KOPT-K1 (cell line): ENCODE measurements at regions not wholly inside any gene's neighbourhood (a gene's known extent, or its start where the extent isn't known, plus 50 kb on each side); places are given as distances from the start of the nearest gene placed in this dataset.

Experiments used
- H3K27ac ChIP-seq: fragments of 200-600 bp; sonication (generic); 2 replicates; pipeline ENCODE4 v1.5.1; 2016; ENCODE audit warnings: antibody characterized with exemption, mild to moderate bottlenecking, low read depth, low read length; ENCODE audit not compliant: poor library complexity, severe bottlenecking
- H3K36me3 ChIP-seq: fragments of 200-600 bp; sonication (generic); 2 replicates; pipeline ENCODE4 v1.5.1; 2017; ENCODE audit warnings: antibody characterized with exemption, mild to moderate bottlenecking, low read length, moderate library complexity; ENCODE audit not compliant: insufficient read depth
- H3K9me3 ChIP-seq: fragments of 200-600 bp; sonication (generic); 2 replicates; pipeline ENCODE4 v1.5.1; 2017; ENCODE audit warnings: antibody characterized with exemption, low read length, mild to moderate bottlenecking; ENCODE audit not compliant: insufficient read depth, poor library complexity, severe bottlenecking

DNA sequence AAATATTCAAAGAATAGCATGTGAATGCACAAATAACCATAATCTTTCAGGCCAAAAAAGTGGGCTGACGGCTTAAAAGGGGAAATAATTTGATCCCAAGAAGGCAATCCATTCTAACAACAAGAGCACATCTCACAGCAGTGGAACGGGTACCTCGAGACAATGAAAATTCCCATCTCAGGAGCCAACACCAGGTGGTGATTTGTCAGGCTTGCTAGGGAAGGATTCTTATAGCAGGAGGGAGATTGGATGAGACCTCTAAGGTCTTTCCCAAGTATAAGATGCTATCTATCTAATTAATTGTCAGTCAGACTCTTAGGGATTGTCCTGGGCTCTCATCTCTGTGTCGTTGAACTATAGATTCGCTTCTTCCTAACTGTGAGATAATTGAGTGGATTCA lies 284.0 kb downstream of the ETS1 start:
- no peaks in the 10 kb centered on the region for H3K9me3 ChIP-seq
- peak overlapping the region; percentile 96 for H3K27ac ChIP-seq
- no peaks in the 10 kb centered on the region for H3K36me3 ChIP-seq

DNA sequence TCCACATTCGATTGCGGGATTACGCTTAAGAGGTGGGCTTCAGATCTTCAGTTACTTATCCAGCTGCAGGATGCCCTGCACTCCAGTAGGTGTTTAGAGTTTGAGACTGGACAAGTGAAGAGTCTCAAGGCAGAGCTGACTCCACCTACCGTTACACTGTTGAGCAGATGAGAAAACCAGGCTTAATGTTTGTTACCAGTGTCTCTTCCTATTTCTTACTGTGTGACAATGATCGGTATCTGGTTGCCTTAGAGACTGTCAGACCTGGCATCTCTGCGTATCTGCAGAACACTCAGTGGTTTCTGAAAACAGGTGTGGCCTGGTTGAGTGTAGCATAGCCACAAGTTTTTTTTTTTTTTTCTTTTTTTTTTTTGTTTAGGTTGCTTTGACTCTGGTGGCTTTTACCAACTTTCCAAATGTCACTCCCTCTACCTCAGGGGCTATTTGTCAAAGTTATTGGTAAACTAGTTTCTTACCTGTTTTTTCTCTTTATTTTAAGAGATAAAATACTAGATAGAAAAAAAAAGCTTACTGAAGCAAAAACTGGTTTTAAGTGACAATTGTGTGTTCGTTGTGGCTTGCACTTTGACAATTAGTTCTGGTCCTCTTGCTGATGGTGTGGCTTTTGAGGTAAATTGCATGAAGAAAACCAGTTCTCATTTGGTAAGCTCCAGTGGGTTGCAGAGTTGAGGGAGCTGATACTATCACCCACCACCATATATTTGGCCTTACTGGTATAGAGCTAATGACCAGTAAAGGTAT lies 284.8 kb downstream of the ETS1 start:
- Histone ChIP-seq H3K36me3 (no peaks in the 10 kb centered on the region), H3K9me3 (no peaks in the 10 kb centered on the region), H3K27ac (peak overlapping the region; percentile 96)

DNA sequence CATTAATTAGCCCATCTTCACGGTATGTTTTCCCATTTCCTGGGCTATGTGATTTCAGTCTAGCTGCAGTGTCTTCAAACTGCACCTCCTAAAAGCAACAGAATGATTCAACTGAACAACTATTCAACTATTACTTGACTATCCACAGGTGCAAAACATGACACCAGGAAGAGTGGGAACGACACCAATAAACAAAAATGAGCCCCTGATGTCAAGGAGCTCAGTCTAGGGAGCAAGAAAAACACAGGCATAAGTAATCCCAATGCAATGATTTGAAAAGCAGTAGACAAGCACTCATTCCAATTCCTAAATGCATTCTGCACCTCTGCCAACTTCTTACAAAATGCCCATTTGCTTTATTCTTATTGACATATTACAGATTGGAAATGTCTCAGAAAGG lies 285.6 kb downstream of the ETS1 start:
- Histone ChIP-seq H3K27ac (peak overlapping the region; percentile 96), H3K36me3 (no peaks in the 10 kb centered on the region), H3K9me3 (no peaks in the 10 kb centered on the region)

DNA sequence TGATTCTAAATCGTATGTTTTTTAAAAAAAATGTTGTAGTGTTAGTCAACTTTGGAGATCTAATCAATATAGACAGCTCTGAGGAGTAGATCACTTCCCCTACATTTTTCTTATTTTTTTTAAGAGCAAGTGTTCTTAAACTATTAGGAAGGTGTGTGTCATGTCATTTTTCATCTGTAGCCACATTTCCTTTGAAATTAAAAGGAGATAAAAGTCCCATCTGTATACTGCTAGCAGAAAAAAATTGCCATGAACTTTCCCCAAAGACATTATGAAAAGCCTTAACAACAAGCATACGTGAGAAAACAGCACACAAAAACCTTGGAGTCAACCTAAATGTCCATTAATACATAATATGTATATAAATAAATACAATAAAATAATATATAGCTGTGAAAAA lies 286.6 kb downstream of the ETS1 start:
- H3K27ac ChIP-seq, result peak overlapping the region; percentile 96
- H3K36me3 ChIP-seq, result no peaks in the 10 kb centered on the region
- H3K9me3 ChIP-seq, result no peaks in the 10 kb centered on the region

DNA sequence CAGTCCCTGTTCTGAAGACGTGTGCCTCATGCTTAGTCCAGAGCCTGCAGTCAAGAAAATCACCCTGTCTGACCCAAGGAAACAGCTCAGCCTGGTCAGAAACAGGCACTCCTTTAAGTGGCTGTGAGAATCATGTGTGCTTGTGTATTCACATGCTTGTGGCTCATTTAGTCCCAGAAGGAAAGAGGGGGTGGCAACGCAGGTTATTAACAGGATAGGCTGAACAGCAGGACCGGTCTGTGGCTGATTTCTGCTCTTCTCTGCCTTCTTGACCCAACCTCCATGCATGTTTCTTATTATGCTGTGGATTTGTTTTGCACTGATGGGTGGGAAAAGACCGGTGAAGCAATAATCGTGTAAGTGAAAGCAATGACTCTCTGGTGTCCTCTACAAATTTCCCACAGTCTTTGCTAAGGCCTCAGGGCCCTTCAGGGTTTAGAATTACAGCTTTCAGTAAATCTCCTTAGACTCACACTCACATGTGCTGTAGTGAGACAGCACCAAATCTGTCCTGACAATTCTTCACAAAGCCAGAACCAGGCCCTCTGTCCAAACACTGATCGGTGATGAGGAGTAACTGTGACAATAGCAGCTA lies 288.1 kb downstream of the ETS1 start:
- H3K27ac ChIP-seq, result peak overlapping the region; percentile 96
- H3K36me3 ChIP-seq, result no peaks in the 10 kb centered on the region
- H3K9me3 ChIP-seq, result no peaks in the 10 kb centered on the region

DNA sequence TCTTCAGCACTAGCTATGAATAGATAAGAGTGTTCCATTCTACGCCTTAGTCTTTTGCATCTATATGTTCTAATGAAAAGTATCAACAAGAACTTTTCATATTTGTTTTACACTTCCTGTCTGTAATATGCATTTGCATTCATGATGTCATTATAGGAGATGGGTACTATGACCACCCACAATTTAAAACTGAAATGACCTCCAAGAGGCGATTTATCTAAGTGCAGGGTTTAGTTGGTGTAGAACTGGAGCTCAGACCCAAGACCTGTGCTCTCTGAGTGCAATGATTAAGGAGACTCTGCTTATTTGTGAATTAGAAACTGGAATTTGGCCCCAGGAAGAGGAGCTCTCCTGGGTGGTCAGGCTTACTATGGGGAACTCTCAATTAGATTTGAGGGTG lies 289.1 kb downstream of the ETS1 start:
- no peaks in the 10 kb centered on the region for H3K36me3 ChIP-seq

DNA sequence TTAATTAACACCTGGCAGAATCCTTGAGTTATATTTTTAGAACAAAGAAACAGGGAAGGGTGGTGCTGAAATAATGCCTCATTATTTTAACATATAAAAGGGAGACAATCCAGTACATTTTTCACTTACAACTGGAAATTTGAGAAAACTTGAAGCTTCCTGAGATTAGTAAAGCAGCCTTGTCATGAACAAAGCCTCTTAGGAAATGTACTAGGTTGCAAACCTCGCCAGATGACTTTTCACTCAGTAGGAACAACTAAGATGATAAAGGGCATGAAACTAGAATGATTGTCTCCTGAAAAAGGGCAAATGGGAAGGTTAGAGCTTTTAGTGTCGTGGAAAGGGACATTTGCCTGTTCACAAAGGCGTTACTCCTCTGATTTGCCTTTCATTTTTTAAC lies 289.6 kb downstream of the ETS1 start:
- Histone ChIP-seq H3K27ac (peak overlapping the region; percentile 96), H3K36me3 (no peaks in the 10 kb centered on the region), H3K9me3 (no peaks in the 10 kb centered on the region)

More for the DNA sequence above, 289.1 kb downstream of the ETS1 start:
- H3K9me3 ChIP-seq, result no peaks in the 10 kb centered on the region
- H3K27ac ChIP-seq, result peak overlapping the region; percentile 96

DNA sequence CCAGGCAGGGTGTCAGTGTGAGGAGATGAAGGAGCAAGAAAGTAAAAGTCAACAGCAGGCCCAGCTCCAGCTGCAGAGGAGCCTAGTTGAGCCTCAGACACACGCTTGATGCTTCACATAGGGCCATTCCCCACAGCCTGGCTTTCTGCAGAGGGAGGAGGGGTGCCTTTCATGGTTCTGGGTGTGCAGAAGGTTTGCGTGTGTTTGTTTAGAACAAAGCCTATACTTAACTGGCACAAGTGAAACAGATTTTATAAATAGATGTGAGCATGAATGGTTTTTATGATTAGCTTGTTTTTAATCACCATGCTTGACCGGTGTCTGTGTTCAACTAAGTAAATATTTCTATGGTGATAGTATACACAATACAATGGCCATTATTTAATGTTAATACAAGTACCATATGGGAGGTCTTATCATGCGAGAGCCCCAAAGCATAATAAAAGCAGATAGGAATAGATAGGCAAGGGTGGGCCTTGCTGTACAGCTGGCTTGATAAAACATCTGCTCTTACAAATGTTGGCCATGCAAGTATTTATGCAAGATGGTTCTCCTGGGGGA lies 290.2 kb downstream of the ETS1 start:
- no peaks in the 10 kb centered on the region for H3K36me3 ChIP-seq
- H3K27ac ChIP-seq, result peak overlapping the region; percentile 96
- no peaks in the 10 kb centered on the region for H3K9me3 ChIP-seq

DNA sequence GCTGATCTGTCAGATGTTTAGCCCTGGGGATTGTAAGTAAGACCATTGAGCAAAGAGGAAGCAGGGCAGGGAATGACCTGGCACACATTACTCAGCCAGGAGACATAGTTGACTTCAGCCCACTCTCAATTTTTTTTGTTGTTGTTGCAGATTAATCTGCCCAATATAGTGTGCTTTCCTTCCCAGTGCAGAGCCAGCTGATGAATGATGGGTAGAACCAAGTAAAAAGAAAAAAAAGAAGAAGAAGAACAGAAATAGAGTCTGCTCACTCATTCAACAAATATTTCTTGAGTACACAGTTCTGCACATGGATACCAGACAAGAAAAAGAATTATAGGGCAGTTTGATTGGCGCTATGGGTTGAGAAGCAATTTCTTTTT lies 292.7 kb downstream of the ETS1 start:
- H3K27ac ChIP-seq, result no peak overlapping the region
- no peaks in the 10 kb centered on the region for H3K9me3 ChIP-seq
- H3K36me3 ChIP-seq, result no peaks in the 10 kb centered on the region

DNA sequence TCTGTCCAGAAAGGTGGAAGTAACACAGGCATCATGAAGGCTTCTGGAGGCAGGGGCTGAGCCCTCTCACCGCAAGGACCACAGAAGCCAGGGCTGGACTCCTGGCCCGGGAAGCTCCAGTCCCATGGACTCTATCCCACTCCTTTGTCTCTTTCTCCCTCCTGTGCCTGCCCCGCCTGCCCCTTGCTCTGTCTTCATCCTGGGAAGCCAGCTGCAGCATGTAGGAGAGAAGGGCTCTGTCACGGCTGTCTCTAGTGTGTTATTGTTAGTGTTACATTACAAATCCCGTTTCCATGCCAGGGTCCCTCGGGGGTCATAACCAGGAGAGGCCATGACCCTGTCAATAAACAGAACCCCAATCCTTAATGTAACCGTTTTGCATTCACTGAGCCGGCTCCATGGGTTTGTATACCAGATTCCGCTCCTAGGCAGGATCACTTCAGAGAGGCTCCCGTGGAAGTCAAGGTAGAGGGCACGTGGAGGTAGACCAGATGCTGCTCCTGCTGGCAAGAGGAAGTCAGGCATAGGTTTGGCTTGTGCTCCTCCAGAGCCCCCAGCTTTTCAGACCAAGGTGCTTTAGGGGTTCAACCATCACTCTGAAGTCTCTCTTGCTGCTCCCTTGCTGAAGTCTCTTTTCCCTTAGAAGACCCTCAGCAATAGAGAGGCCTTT lies 293.2 kb downstream of the ETS1 start:
- no peak overlapping the region for H3K27ac ChIP-seq
- no peaks in the 10 kb centered on the region for H3K9me3 ChIP-seq
- no peaks in the 10 kb centered on the region for H3K36me3 ChIP-seq

DNA sequence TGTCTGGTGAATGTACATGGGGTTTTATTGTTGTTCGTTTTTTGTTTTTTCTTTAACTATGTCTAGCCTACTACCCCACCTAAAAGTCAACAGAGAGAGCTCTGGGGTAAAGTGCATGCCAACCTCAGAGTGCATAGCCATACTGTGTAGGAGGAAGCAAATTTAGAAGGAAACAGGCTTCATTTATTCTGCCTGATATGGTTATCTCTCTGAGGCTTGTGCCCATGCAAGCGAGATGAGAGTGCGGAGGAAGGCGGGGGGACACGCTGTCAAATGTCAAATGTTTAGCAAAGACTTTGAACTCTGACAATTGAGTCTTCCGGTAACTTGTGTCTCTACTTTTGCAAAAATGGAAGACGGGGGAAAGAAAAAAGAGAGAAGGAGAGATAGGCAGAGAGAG lies 295.5 kb downstream of the ETS1 start:
- Histone ChIP-seq H3K27ac (peak overlapping the region; percentile 76), H3K9me3 (no peaks in the 10 kb centered on the region), H3K36me3 (no peaks in the 10 kb centered on the region)

DNA sequence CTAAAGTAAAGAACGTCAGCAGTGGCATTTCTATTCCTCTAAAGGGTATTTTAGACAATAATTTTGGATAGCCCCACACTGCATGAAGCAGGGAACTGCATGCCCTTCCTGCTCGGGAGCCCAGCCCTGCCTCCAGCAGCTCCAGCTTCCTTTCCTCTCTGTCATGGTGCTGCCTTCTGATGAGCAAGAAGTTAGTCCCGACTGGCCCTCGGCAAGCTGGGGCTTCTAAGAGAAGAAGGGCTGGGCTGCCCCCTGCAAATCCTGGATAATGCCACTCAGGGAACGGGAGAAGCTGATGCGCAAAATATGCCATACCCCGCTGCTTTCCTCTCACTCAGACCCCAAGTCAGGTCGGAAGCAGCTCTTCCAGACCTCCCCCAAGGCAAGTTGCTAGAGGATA lies 296.4 kb downstream of the ETS1 start:
- Histone ChIP-seq H3K27ac (peak overlapping the region; percentile 76), H3K36me3 (no peaks in the 10 kb centered on the region), H3K9me3 (no peaks in the 10 kb centered on the region)

DNA sequence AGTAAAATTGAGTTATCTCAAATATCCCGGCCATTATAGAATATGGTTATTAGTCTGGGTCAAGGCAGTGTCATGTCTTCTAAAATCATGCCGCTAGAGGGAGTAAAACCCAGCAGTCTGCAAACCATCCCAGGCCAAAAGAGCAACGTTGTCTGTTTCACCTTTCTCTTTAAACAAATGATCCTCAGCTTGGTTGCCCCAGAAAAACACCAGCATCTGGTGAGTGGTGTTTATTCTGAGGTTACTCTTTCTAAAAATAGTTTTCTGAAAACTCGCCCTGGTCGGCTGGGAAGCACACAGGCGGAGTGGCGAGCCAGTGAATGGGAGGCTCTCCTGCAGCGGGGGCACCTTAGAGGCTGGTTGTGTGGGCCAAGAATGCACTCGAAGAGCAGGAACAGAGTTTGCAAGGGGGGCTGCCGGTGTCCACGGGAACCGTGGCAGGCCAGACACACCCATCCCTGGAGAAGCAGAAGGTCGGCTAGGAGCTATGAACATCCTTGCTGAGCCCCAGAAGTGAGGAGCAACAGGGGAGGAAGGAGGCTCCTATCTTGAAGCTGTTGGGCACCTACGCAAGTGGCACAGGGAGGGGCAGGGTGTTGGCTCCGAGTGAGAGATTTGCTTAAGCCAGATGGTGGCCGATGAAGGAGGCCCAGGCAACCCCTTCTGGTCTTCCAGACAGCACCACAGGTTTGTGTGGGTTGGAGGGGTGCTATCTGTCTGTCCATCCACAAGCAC lies 297.1 kb downstream of the ETS1 start:
- Histone ChIP-seq H3K9me3 (no peaks in the 10 kb centered on the region), H3K27ac (peak overlapping the region; percentile 76), H3K36me3 (no peaks in the 10 kb centered on the region)

DNA sequence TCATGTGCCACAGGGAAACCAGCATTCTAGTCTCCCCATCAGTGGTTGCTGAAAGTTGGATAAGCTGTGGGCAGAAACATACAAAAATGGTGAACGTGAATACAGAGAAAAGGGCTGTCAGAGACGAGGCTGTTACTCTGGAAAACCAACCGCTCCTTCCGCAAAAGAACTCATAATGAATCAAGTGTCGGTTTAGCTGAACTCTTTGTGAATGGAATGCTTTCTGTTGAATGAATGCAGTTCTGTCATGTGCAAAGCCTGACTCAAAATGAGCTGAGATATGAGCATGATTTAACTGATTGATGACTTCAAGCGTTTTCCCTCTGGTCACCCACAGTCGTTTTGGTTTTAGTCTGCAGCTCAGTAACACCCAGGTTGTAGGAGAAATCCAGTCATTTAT lies 298.3 kb downstream of the ETS1 start:
- Histone ChIP-seq H3K27ac (no peak overlapping the region), H3K36me3 (no peaks in the 10 kb centered on the region), H3K9me3 (no peaks in the 10 kb centered on the region)

DNA sequence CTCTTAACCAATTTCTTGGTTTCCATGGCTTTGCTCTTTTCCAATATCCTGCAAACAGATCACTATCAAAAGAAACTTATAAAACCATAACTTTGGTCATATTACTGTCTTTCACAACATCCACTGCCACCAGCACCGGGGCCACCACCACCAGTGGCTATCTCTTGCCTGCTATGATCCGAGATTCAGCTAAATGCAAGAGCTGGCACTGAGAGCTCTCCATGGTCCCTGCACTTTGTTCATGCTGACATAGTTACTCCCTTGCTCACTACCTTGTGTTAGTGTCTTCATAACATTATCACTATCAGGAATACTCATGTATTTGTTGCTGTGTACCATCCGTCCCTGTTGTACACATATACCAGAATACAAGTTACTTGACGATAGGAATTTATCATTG lies 299.0 kb downstream of the ETS1 start:
- Histone ChIP-seq H3K27ac (no peak overlapping the region), H3K36me3 (no peaks in the 10 kb centered on the region), H3K9me3 (no peaks in the 10 kb centered on the region)
